ENCODE measurements at regions not wholly inside any gene's neighbourhood (a gene's known extent, or its start where the extent isn't known, plus 50 kb on each side); places are given as distances from the start of the nearest gene placed in this dataset.
A peak's percentile ranks its signal among the peaks of the same experiment; 100 is the strongest.

DNA sequence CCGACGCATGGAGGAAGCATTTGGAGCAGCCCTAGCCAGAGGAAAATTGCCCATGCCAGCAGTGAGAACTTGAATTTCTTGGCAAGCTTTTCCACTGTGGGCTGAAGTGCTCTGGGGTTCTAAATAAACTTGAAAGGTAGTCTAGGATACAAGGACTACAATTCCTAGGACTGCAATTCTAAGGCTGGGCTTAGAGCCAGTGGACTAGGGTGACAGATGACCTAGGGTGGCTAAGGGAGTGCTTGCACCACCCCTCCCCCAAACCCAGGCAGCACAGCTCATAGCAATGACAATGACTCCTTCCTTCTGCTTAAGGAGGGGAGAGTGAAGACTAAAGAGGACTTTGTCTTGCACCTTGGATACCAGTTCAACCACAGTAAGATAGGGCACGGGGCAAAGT, 122.3 kb downstream of the THBS2 start:
- Histone ChIP-seq H3K27me3 (ENCODE audit: control insufficient read depth, insufficient read depth, low read length, poor library complexity, severe bottlenecking) (no peaks in the 10 kb centered on the region), H3K27ac (ENCODE audit: low read depth, low read length) (no peak overlapping the region), H3K9ac (ENCODE audit: extremely low read depth, low read length, poor library complexity, severe bottlenecking) (no peak overlapping the region), H3K9me3 (ENCODE audit: control insufficient read depth, low read length) (no peaks in the 10 kb centered on the region), H3K4me3 (ENCODE audit: low read length) (no peak overlapping the region), H3K36me3 (ENCODE audit: control insufficient read depth, insufficient read depth, low read length) (no peaks in the 10 kb centered on the region), H3K4me1 (ENCODE audit: control insufficient read depth, insufficient read depth, low read length) (no peaks in the 10 kb centered on the region)
- Mint-ChIP-seq H3K27ac (no peak overlapping the region), H3K9me3 (peaks cover 18% of the 10 kb centered on the region), H3K27me3 (ENCODE audit: insufficient read depth) (no peaks in the 10 kb centered on the region), H3K36me3 (ENCODE audit: low read depth) (no peaks in the 10 kb centered on the region), H3K4me3 (no peak overlapping the region), H3K4me1 (no peaks in the 10 kb centered on the region)
- TF ChIP-seq, protein P1, sequence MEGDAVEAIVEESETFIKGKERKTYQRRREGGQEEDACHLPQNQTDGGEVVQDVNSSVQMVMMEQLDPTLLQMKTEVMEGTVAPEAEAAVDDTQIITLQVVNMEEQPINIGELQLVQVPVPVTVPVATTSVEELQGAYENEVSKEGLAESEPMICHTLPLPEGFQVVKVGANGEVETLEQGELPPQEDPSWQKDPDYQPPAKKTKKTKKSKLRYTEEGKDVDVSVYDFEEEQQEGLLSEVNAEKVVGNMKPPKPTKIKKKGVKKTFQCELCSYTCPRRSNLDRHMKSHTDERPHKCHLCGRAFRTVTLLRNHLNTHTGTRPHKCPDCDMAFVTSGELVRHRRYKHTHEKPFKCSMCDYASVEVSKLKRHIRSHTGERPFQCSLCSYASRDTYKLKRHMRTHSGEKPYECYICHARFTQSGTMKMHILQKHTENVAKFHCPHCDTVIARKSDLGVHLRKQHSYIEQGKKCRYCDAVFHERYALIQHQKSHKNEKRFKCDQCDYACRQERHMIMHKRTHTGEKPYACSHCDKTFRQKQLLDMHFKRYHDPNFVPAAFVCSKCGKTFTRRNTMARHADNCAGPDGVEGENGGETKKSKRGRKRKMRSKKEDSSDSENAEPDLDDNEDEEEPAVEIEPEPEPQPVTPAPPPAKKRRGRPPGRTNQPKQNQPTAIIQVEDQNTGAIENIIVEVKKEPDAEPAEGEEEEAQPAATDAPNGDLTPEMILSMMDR (conservative IDR thresholded peaks at IDR 0.05): no peak
- 83% methylated on average over 3 of the region's 3 CpGs for WGBS, 2 experiments (ENCODE audit: insufficient coverage in 1 of 2, insufficient read length in 1 of 2)
- no peak for DNase-seq

DNA sequence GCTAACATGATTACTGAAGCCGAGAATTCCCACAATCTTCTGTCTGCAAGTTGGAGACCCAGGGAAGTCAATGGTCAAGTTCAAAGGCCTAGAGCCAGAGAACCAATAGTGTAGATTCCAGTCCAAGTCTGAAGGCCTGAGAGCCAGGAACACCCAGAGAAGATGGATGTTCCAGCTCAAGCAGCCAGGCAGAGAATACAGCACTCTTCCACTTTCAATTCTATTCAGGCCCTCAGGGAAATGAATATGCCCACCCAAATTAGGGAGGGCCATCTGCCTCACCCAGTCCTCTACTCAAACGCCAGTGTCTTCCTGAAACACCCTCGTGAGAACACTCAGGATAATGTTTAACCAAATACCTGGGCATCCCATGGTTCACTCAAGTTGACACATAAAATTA, 123.5 kb downstream of the THBS2 start:
- H3K36me3 Mint-ChIP-seq (ENCODE audit: low read depth): no peaks in the 10 kb centered on the region
- Histone ChIP-seq H3K27ac (ENCODE audit: low read depth, low read length) (no peak overlapping the region), H3K9ac (ENCODE audit: extremely low read depth, low read length, poor library complexity, severe bottlenecking) (no peak overlapping the region), H3K4me3 (ENCODE audit: low read length) (no peak overlapping the region), H3K36me3 (ENCODE audit: control insufficient read depth, insufficient read depth, low read length) (no peaks in the 10 kb centered on the region), H3K4me1 (ENCODE audit: control insufficient read depth, insufficient read depth, low read length) (no peaks in the 10 kb centered on the region), H3K27me3 (ENCODE audit: control insufficient read depth, insufficient read depth, low read length, poor library complexity, severe bottlenecking) (no peaks in the 10 kb centered on the region), H3K9me3 (ENCODE audit: control insufficient read depth, low read length) (no peaks in the 10 kb centered on the region)
- TF ChIP-seq, protein P1 (conservative IDR thresholded peaks at IDR 0.05): no peak
- DNase-seq: no peak
- H3K27ac Mint-ChIP-seq: no peak overlapping the region
- H3K4me1 Mint-ChIP-seq: no peaks in the 10 kb centered on the region
- peaks cover 16% of the 10 kb centered on the region for H3K9me3 Mint-ChIP-seq
- H3K27me3 Mint-ChIP-seq (ENCODE audit: insufficient read depth): no peaks in the 10 kb centered on the region
- 93 to 100% methylated on average over 1 to 3 of the region's 3 CpGs for WGBS, 2 experiments (ENCODE audit: insufficient coverage in 1 of 2, insufficient read length in 1 of 2)
- H3K4me3 Mint-ChIP-seq: no peak overlapping the region

- Mint-ChIP-seq H3K4me1 (no peaks in the 10 kb centered on the region), H3K27me3 (ENCODE audit: insufficient read depth) (no peaks in the 10 kb centered on the region), H3K9me3 (peaks cover 11% of the 10 kb centered on the region), H3K4me3 (no peak overlapping the region), H3K36me3 (ENCODE audit: low read depth) (no peaks in the 10 kb centered on the region), H3K27ac (no peak overlapping the region)
- WGBS, 2 experiments (ENCODE audit: insufficient coverage in 1 of 2, insufficient read length in 1 of 2): 95 to 100% methylated on average over 3 of the region's 3 CpGs
- no peaks in the 10 kb centered on the region for H3K36me3 ChIP-seq (ENCODE audit: control insufficient read depth, insufficient read depth, low read length)
- no peaks in the 10 kb centered on the region for H3K27me3 ChIP-seq (ENCODE audit: control insufficient read depth, insufficient read depth, low read length, poor library complexity, severe bottlenecking)
- H3K27ac ChIP-seq (ENCODE audit: low read depth, low read length): no peak overlapping the region
- TF ChIP-seq, protein P1 (conservative IDR thresholded peaks at IDR 0.05): peak; percentile 41
- H3K9ac ChIP-seq (ENCODE audit: extremely low read depth, low read length, poor library complexity, severe bottlenecking): no peak overlapping the region
- no peak overlapping the region for H3K4me3 ChIP-seq (ENCODE audit: low read length)
- H3K4me1 ChIP-seq (ENCODE audit: control insufficient read depth, insufficient read depth, low read length): no peaks in the 10 kb centered on the region
- DNase-seq: no peak
- H3K9me3 ChIP-seq (ENCODE audit: control insufficient read depth, low read length): no peaks in the 10 kb centered on the region
Measured at GRCh38 chr6:169121013-169121412, 132.6 kb downstream of the THBS2 start.

Data from endodermal cell (in vitro differentiated cells).